Kidney (tissue), 13 donors: ENCODE measurements at regions not wholly inside any gene's neighbourhood (a gene's known extent, or its start where the extent isn't known, plus 50 kb on each side); places are given as distances from the start of the nearest gene placed in this dataset.

ENCODE experiments used
- DNase-seq, 5 donors: peaks; one replicate each; pipeline ENCODE4 v3.0.0-alpha.2; 2013 to 2020
- FAIRE-seq: peaks from 2 replicates; lab custom pipeline; 2012; peaks lifted over from hg19 to GRCh38; lab: Jason Lieb, UNC
- H3K27ac ChIP-seq, 2 donors: one replicate each; pipeline ENCODE4 v1.7.0; 2013; ENCODE audit warnings: low read depth in 2 of 2, low read length in 2 of 2, inconsistent platforms in 1 of 2
- H3K27me3 ChIP-seq: one replicate; pipeline ENCODE4 v1.7.1; 2013; ENCODE audit warnings: low read length, inconsistent platforms; ENCODE audit not compliant: control insufficient read depth, insufficient read depth
- H3K36me3 ChIP-seq, 3 donors: one replicate each; pipeline versions ENCODE4 v1.7.0 to v1.7.1; 2013; ENCODE audit warnings: low read length in 3 of 3, control low read depth in 1 of 3, inconsistent platforms in 1 of 3; ENCODE audit not compliant: insufficient read depth in 3 of 3, control insufficient read depth in 2 of 3
- H3K4me1 ChIP-seq, 3 donors: one replicate each; pipeline versions ENCODE4 v1.7.0 to v1.7.1; 2013; ENCODE audit warnings: low read length in 3 of 3, inconsistent platforms in 1 of 3, low read depth in 1 of 3; ENCODE audit not compliant: control insufficient read depth in 2 of 3, insufficient read depth in 2 of 3
- H3K4me3 ChIP-seq, 3 donors: one replicate each; pipeline versions ENCODE4 v1.7.0 to v1.8.1; 2013; ENCODE audit warnings: low read length in 3 of 3, control low read depth in 1 of 3, inconsistent platforms in 1 of 3
- H3K9ac ChIP-seq, 3 donors: one replicate each; pipeline versions ENCODE4 v1.7.0 to v1.7.1; 2013; ENCODE audit warnings: low read length in 3 of 3, control low read depth in 1 of 3, inconsistent platforms in 1 of 3
- H3K9me3 ChIP-seq, 3 donors: one replicate each; pipeline versions ENCODE4 v1.7.0 to v1.7.1; 2013; ENCODE audit warnings: low read length in 3 of 3, control low read depth in 1 of 3, inconsistent platforms in 1 of 3; ENCODE audit not compliant: control insufficient read depth in 2 of 3, insufficient read depth in 1 of 3
- intact Hi-C: fragments of 100-400 bp; cut with DNase I; formaldehyde crosslinking; loops from one replicate; pipeline ENCODE4 v1.11.1; 2022
- TF ChIP-seq, protein P1 (sequence below): IDR thresholded peaks from 3 replicates; pipeline ENCODE4 v1.5.1; 2012; ENCODE audit warnings: mild to moderate bottlenecking, moderate library complexity, borderline replicate concordance; ENCODE audit not compliant: insufficient read depth; ENCODE audit errors: extremely low read depth
- donor health status: control.
- donor health status: control.
- donor health status: control.
- donor health status: control.
- donor health status: control.
- donor health status: DM: yes; HTN: yes; CAD: no.
- donor health status: Normal renal cell carcinoma (clear cell type).

DNA sequence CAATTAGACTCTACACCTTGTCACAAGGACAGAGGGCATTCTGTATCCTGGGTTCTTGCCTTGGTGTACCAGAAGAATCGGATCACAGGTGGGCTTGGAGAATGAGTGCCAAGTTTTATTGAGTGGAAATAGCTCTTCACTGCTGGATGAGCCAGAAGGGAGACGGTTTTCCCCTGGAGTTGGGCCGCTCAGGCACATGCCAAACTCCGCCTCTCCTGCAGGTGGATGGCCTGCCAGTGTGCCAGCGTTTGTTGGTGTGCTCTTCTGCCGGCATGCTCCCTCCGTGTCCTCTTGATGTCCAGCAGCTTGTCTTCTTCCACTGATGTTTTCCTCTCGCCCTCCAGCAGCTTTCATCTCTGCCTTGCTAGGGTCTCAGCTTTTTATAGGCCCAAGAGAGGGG, 115.5 kb upstream of the RAB27B start:
- DNase-seq (no peak), FAIRE-seq (no peak)
- Histone ChIP-seq H3K9me3 (no peaks in the 10 kb centered on the region), H3K36me3 (no peaks in the 10 kb centered on the region), H3K27ac (no peak overlapping the region), H3K4me3 (no peak overlapping the region), H3K9ac (no peak overlapping the region), H3K27me3 (no peaks in the 10 kb centered on the region), H3K4me1 (no peaks in the 10 kb centered on the region)
- intact Hi-C loops: no loop called here
- TF ChIP-seq, protein P1, sequence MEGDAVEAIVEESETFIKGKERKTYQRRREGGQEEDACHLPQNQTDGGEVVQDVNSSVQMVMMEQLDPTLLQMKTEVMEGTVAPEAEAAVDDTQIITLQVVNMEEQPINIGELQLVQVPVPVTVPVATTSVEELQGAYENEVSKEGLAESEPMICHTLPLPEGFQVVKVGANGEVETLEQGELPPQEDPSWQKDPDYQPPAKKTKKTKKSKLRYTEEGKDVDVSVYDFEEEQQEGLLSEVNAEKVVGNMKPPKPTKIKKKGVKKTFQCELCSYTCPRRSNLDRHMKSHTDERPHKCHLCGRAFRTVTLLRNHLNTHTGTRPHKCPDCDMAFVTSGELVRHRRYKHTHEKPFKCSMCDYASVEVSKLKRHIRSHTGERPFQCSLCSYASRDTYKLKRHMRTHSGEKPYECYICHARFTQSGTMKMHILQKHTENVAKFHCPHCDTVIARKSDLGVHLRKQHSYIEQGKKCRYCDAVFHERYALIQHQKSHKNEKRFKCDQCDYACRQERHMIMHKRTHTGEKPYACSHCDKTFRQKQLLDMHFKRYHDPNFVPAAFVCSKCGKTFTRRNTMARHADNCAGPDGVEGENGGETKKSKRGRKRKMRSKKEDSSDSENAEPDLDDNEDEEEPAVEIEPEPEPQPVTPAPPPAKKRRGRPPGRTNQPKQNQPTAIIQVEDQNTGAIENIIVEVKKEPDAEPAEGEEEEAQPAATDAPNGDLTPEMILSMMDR: no peak

DNA sequence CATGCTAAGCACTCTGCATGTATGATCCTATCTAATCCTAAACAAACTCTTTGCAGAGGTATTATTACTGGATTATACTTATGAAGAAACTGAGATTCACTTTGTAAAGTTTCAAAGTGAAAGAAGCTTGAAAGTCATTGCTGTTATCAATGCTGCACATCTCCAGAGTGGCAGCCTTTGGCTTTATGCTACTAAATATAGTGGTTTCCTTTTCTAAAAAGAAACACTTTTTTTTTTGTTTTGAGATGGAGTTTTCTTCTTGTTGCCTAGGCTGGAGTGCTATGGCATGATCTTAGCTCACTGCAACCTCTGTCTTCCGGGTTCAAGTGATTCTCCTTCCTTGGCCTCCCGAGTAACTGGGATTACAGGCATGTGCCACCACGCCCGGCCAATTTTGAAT, 114.9 kb upstream of the RAB27B start:
- TF ChIP-seq, protein P1: no peak
- H3K27me3 ChIP-seq: no peaks in the 10 kb centered on the region
- no peaks in the 10 kb centered on the region for H3K36me3 ChIP-seq
- no peak overlapping the region for H3K9ac ChIP-seq
- no peaks in the 10 kb centered on the region for H3K4me1 ChIP-seq
- intact Hi-C loops: no loop called here
- no peaks in the 10 kb centered on the region for H3K9me3 ChIP-seq
- no peak overlapping the region for H3K4me3 ChIP-seq
- FAIRE-seq (no peak), DNase-seq (no peak)
- H3K27ac ChIP-seq: no peak overlapping the region

DNA sequence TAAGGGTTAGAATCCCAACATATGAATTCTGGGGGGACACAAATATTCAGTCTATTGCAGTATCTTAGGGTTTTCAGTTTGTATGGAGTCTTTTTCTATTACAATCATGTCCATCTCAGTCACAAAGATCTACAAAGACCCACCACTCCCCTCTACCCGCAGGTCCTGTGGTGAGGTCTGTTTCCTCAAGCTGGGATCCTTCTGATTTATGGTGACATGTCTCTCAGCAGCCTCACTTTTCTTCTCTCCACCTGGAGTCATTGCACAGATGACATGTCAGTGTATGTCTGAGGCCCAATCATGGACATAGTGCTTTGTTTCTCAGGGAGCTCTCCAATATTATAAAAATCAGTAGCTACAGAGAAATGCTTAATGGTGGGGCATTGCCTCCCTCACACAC, 113.4 kb upstream of the RAB27B start:
- no peak for DNase-seq
- no peaks in the 10 kb centered on the region for H3K4me1 ChIP-seq
- TF ChIP-seq, protein P1: no peak

DNA sequence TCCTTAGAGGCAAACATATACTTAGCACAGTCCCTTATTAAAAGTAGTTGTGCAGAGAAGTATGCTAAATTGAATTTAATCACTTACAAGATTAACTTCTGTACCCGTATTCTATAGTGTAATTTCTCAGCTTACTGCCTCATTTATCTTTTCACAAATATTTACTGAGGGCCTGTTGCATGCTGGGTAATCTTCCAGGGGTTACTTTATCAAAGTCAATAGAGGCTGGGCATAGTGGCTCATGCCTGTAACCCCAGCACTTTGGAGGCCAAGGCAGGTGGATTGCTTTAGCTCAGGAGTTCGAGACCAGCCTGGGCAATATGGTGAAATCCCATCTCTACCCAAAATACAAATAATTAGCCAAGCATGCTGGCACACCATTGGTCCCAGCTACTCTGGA, 111.7 kb upstream of the RAB27B start:
- no peaks in the 10 kb centered on the region for H3K9me3 ChIP-seq
- intact Hi-C loops: no loop called here
- H3K4me1 ChIP-seq: no peaks in the 10 kb centered on the region
- no peaks in the 10 kb centered on the region for H3K27me3 ChIP-seq
- no peaks in the 10 kb centered on the region for H3K36me3 ChIP-seq
- no peak for DNase-seq
- no peak for FAIRE-seq
- no peak overlapping the region for H3K27ac ChIP-seq
- no peak overlapping the region for H3K4me3 ChIP-seq
- TF ChIP-seq, protein P1: no peak
- H3K9ac ChIP-seq: no peak overlapping the region

More for the DNA sequence above, 113.4 kb upstream of the RAB27B start:
- H3K36me3 ChIP-seq: no peaks in the 10 kb centered on the region
- H3K9ac ChIP-seq: no peak overlapping the region
- H3K27me3 ChIP-seq: no peaks in the 10 kb centered on the region
- no peak for FAIRE-seq
- no peaks in the 10 kb centered on the region for H3K9me3 ChIP-seq
- no peak overlapping the region for H3K27ac ChIP-seq
- intact Hi-C loops: no loop called here
- no peak overlapping the region for H3K4me3 ChIP-seq
